ENCODE measurements at regions not wholly inside any gene's neighbourhood (a gene's known extent, or its start where the extent isn't known, plus 50 kb on each side); places are given as distances from the start of the nearest gene placed in this dataset.
"Not testable (repeated sequence)": the region's sequence is repeated elsewhere in the genome, so short reads cannot be mapped to it uniquely, and the experiment has no call there.

DNA sequence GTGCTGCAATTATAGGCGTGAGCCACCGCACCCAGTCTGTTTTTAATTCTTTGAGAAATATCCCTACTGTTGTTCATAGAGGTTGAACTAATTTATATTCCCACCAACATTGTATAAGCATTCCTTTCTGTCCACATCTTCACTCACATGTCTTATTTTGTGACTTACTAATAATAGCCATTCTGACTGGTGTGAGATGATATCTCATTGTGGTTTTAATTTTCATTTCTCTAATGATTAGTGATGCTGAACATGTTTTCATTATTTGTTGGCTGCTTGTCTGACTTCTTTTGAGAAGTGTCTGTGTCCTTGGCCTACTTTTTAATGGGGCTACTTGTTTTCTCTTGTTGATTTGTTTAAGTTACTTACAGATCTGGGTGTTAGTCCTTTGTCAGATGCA, 310.9 kb upstream of the MAOA start:
- no peak for DNase-seq (ENCODE audit: low read depth in 4 of 4, low spot score in 3 of 4)

DNA sequence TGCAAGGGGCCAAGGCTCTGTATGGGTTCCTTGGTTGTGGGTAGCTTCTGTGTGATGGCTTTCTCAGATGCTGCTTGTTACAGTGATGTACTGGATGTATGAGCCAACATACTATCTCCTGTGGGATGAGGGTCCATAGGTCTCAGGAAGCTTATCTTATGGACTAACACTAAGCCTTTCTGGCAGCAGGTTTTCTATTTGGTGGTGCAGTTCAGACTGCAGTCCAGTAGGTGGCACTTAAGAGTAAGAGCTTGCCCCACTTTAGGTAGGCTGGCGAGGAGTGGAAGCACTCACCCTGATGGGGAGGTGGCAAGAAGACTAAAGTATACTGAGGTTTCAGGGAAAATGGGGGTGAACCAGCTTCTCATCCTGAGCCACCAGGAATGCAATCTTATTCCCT, 306.7 kb upstream of the MAOA start:
- no peak for DNase-seq (ENCODE audit: low read depth in 4 of 4, low spot score in 3 of 4)

DNA sequence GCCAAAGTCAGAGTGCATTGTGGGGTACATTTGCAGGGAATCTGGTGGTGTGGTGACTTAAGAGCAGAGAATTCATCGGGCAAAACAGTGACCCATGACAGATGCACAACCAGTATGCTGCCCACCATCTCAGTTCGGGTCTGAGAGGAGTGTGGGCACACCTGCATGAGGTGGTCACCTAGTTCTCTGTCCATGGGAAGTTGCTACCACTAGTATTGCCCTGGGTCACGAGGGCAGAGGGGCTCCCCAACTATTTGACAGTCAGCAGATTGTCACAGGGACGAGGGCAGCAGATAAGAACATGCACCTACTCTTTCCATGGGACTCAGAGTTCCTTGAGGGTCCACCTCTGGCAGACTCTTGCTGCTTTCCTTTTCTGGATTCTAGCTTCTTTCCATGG, 305.2 kb upstream of the MAOA start:
- DNase-seq (ENCODE audit: low read depth in 4 of 4, low spot score in 3 of 4): no peak

DNA sequence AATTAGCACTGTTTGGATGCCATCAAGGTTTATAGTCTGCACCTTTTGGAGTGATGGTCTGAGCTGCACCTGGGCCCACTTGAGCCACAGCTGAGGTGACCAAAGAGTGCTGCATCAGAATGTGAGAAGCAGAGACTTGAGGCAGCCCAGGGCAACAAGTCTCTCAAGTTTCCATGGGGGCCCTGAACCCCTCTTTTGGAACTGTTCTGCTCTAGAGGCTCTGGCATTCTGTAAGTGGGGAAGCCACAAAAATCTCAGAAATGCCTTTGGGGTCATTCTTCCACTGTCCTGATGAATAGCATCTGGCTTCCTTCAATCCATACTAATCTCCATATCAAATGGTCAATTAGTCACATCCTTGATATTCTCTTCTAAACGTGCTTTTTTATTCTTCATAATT, 298.4 kb upstream of the MAOA start:
- no peak for DNase-seq (ENCODE audit: low read depth in 4 of 4, low spot score in 3 of 4)

DNA sequence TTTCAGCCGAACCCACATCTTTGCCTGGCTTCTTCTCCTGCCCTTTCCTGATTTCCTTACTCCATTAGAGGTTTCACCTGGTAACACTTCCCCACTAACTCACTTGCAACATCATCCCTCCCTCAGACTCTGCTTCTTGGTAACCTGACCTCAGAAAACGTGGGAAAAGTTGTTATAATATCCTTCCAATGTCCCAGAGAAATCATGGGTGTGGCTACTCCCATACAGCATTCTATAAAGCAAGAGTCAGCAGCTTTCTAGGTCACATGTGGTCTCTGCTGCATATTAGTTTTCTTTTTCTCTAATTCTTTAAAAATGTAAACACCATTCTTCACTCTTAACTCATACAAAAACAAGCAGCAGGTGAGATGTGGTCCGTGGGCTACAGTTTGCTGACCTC, 283.1 kb upstream of the MAOA start:
- no peak for DNase-seq (ENCODE audit: low read depth in 4 of 4, low spot score in 3 of 4)

DNA sequence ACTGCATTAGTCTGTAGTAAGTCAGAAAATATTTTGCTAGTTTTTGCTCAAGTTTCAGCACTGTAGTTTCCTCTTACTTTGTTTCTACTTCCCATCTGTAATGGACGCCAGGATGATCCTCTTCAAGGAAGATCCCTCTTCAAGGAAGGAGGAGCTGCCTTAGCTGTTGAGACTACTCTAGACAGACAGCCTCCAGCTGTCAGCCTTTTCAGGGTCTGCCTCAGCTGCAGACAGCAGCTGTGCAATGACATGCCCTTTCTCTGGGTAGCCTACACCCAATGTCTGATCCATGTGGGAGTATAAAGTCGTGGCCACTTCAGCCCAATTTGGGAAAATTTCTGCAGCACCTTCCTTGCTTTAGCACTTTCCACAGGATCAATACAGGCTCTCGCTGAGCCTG, 281.0 kb upstream of the MAOA start:
- no peak for DNase-seq (ENCODE audit: low read depth in 4 of 4, low spot score in 3 of 4)

DNA sequence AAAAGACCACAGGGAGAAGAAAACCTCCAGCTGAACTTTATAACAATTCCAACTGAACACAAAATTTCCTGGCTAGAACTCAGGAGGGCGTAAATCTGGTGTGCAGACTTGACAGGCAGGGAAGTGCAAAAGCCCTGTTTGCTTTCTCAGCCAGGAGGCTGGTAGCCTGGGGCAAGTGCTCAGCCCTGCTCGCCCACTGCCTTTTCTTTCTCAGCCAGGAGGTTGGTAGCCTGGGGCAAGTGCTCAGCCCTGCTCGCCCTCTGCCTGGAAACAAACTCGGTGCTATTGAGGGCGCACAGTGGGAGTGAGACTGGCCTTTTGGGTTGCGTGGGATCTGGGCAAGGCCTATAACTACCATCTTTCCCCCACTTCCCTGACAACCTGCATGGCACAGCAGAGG, 275.4 kb upstream of the MAOA start:
- DNase-seq (ENCODE audit: low read depth in 4 of 4, low spot score in 3 of 4): no peak

DNA sequence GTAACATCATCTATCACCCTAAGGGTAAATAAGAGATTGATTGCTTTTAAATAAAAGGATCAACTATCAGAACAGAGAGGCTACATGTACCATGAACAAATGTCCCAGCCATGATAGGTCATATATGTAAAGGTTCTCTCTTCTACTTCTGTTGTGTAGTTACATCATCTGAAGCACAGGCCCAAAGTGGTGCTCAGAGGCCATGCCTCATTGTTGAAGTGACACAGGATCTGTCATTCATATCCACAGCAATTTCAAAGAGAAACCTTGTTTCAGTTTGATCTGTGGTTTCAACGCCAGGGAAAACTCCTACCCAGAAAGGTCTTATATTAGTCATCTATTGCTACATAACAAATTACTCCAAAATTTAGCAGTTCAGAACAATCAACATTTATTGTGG, 269.2 kb upstream of the MAOA start:
- no peak for DNase-seq (ENCODE audit: low read depth in 4 of 4, low spot score in 3 of 4)

DNA sequence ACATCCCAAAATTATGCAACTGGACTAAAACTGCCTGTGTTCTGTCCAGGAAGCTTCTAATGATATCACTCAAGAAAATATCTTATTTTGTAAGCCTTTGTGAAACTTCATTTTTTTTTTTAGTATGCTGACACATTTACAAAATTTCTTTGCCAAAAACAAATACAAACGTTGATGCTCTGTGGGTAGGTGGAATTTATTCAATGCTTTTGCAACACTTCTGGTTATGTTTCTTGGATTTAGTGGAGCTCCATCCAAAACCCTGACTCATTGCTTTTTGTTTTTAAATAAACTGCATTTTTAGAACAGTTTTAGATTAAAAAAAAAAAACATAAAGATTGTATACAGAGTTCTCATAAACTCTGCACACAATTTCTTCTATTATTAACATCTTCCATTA, 250.9 kb upstream of the MAOA start:
- no peak for DNase-seq (ENCODE audit: low read depth in 4 of 4, low spot score in 3 of 4)

DNA sequence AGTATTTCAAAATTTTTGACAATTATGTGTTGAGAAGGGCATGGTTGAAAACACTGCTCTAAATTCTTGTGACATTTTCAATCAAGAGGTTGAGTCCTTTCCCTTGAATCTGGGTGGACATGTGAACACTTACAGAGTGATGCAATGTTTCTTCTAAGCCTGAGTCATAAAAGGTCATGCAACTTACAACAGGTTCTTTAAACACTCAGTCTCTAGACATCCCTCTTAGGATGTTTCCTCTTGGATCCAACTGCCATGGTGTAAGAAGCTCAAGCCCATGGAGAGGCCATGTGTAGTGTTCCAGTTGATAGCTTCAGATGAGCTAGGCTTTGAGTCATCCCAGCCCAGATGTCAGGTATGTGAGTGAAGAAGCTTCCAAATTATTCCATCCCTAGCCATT, 232.2 kb upstream of the MAOA start:
- DNase-seq (ENCODE audit: low read depth in 4 of 4, low spot score in 3 of 4): no peak

DNA sequence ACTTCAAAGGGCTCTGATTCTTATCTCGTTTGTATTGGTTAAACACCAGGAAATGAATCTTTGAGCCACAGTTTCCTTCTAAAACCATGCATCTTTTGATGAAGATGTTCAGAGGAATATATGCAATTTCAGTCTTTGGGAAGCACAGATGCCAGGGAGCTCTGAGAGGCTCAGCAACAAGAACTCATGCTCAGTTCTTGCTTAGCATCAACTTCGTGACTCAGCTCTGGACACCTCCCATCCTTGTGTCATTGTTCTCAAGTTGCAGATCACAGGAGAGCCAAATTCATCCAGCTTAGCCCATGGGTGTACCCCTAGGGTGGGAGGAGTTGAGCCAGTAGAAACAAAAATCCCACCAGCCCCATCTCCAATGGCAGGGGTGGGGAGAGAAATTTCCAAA, 219.6 kb upstream of the MAOA start:
- no peak for DNase-seq (ENCODE audit: low read depth in 4 of 4, low spot score in 3 of 4)

DNA sequence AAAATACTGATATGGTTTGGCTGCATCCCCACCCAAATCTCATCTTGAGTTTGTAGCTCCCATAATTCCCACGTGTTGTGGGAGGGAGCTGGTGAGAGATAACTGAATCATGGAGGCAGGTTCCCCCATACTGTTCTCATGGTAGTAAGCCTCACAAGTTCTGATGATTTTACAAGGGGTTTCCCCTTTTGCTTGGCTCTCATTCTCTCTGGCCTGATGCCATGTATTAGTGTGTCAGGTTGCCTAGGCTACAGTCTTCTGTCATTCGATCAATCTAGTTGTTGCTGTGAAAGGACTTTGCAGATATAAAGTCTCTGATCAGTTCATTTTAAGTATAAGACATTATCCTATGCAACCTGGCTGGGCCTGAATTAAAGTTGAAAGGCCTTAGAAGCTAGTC, 209.3 kb upstream of the MAOA start:
- no peak for DNase-seq (ENCODE audit: low read depth in 4 of 4, low spot score in 3 of 4)

DNA sequence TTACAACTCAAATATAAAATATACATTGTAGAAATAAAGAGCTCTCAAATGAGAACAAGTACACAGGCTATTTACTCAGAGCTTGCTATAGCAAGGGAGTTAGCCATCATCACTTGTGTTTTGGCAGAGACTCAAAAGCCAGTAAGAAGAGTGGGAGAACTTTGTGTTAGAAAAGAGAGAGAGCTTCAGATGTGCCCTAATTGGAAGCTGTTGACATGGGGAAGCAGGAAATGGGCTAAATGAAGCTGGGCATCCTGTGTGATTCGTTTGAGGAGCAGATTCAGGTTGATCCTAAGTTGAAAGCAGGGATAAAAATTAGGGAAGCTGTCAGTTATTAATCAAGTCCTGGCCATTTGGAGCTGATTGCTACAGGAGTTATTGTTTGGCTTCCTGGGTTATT, 207.4 kb upstream of the MAOA start:
- no peak for DNase-seq (ENCODE audit: low read depth in 4 of 4, low spot score in 3 of 4)

DNA sequence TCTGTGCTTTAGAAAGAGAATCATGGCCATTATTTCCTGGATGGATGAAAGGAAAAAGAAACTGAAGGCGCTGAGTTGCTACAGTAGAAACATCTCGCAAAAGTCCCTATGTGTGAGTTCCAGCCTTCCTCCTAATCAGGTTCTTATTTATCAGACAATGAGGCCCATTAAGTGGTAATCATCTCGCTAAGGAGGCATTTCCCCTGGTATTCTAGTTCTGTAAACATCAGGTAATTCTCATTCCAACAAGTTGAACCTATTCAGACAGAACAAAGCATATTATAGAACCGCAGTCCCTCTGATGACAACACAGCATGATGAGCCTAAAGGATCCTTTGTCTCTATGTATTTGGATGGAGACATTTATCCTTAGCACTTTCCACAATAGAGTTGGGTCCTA, 205.7 kb upstream of the MAOA start:
- no peak for DNase-seq (ENCODE audit: low read depth in 4 of 4, low spot score in 3 of 4)

DNA sequence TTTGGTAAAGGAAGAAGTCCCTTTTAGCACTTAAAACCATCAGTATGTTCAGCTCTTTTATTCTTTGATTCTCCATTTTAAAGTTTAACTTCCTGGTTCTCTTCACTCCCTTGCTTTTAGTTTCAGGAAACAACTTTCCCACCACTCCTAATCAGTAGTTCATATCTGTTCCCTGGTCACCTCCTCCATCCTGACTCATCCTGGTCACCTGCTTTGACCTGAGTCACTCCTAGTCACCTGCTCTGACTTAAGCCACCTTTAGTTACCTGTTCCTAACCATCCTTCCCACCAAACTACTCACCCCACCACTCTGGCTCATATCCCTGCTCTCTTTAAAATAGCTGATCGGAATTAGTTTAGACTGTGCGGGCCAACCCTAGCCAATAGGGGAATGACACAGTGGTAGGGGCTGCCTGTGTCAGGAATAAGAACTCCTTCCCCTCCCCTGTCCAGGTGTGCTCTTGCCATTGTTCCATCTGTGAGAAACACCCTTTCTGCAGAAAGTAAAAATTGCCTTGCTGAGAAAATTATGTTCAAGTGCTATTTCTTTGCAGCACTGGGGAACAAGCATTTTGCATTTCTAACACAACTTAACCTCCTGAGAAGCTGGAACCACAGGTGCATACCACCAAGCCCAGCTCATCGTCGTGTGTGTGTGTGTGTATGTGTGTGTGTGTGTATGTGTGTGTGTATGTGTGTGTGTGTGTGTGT, 204.0 kb upstream of the MAOA start:
- DNase-seq (ENCODE audit: low read depth in 4 of 4, low spot score in 3 of 4): not testable (repeated sequence)

DNA sequence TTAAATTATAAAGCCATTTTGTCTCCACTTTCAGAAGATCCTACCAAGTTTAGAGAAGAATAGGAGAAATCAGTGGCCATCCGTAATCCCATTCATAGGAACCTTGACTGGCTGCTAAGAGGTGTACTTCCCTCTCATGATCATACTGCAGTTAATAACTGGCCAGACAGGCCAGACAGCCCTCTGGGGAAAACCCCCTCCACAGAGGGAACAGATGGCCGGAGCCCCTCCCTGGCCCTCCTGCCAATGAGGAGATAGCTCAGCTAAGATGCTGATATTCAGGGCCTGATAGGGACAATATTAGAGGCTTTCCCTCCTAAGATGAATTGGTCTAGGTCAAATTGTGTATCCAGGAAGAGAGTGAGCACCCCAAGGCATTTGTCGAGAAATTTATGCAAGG, 200.0 kb upstream of the MAOA start:
- DNase-seq (ENCODE audit: low read depth in 4 of 4, low spot score in 3 of 4): no peak

DNA sequence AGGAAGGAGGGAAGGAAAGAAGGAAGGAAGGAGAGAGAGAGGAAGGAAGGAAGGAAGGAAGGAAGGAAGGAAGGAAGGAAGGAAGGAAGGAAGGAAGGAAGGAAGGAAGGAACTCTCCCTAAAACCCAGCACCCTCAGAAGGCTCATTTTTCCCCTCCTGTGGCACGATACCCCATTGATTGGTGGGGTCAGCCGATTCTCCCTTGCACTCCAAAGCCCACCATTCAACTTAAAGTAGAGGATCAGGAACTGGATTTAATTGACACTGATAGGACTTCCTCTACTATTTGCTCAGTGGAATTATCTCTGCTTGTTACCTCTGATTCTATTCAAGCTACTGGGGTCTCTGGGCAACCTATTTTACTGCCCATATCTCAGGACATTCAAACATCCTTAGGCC, 199.2 kb upstream of the MAOA start:
- no peak for DNase-seq (ENCODE audit: low read depth in 4 of 4, low spot score in 3 of 4)

DNA sequence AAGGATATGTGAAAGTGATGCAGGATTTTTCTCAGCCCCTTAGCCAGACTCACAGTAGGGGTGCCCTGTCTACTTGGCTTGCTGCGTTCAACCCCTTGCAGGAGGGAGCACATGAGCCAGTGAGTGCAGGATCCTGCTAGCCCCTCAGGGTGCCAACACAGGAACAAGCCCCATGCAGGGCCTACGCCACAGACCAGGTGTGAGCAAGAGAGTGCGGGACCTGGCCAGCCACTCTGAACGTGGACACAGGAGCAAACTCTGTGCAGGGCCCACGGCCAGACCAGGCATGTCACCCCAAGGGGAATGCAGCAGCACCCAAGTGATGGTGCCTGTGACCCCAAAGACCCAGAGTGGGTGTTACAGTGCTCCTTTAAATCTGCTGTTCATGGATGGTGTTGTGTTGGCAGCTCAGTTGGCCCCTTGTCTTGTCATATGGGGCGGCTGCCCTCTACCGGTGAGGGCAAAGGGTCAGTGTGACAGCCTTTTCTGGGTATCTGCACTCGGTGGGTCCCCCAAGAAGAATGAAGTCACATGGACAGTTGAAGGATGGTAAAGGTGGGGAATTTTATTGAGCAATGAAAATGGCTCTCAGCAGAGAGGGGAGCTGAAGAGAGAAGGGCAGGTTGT, 188.4 kb upstream of the MAOA start:
- DNase-seq (ENCODE audit: low read depth in 4 of 4, low spot score in 3 of 4): no peak

DNA sequence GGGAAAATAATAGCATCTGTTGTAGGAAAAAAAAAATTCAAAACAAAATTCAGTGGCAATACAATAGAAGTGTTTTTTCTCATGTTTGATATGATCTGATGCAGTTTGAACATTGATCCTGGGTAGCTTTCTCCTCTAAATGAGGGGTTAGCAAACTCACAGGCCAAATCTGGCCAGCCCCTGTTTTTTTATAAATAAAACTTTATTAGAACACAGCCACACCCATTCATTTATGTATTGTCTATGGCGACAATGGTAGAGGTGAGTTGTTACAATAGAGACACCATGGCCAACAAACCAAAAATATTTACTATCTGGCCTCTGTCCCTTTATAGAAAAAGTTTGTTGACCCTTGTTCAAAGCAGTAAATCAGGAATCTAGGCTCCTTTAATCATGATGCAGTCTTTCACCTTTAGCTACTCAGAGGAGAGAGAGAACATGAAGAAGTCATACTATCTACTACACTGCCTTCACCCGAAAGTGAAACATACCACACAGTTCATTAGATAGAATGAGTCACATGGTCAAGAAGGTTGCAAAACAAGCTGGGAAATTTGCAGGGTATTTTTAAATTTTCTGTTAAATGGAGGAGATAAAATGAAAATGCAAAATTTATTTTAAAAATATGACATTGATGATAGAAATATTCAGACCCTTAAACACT, 186.6 kb upstream of the MAOA start:
- DNase-seq (ENCODE audit: low read depth in 4 of 4, low spot score in 3 of 4): no peak

DNA sequence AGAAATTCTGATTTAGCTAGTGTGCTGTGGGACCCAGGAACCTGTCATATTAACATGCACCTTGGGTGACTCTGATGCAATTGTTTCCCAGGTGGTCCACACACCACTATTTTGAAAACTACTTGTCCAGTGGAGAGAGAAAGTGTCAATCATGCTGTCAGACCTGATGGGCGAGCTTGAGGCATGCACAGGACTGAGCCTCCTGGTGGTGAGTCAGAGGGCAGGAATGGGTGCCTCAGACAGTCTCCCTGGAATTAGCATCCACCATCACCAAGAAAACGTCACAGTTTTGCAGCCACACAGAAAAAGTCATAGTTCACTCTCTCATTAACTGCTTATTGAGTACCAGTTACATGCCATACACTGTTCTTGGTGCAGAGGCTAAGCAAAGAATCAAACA, 181.8 kb upstream of the MAOA start:
- DNase-seq (ENCODE audit: low read depth in 4 of 4, low spot score in 3 of 4): no peak

DNA sequence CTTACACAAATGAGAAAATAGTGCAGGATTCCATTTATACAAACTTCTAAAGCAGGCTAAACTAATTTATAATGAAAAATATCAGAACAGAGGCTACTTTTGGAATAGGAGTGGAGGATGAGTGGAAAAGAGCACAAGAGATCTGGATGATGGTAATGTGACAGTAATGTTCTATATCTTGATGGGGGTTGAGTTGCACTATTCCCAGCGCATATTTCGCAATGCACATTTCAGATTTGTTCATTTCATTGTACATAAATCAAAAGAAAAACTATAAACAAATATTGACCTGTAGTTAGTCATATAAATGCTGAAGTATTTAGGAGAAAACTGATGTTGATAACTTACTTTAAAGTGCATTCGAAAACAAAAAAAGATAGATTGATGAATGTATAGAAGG, 177.0 kb upstream of the MAOA start:
- no peak for DNase-seq (ENCODE audit: low read depth in 4 of 4, low spot score in 3 of 4)

DNA sequence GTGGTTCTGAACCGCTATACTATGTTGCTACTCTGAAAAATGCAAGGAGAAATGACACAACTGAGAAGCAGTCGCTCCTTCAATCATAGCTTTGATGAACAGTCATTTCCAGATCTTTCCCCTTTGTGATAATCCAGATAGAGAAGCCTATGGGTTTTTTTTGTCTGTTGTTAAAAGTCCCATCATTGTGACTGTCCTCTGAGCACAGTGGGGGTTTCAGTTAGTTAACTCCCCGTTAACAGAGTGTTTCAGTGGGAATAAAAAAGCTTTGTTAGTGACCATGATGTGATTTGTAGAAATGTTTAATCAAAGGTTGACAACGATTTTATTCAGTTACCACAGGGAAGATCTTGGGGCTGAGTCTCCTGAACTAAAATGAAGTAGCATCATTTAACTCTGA, 176.2 kb upstream of the MAOA start:
- DNase-seq (ENCODE audit: low read depth in 4 of 4, low spot score in 3 of 4): no peak

Measured in right renal pelvis (tissue), 4 donors.